ENCODE measurements at regions not wholly inside any gene's neighbourhood (a gene's known extent, or its start where the extent isn't known, plus 50 kb on each side); places are given as distances from the start of the nearest gene placed in this dataset.
"Not testable (repeated sequence)": the region's sequence is repeated elsewhere in the genome, so short reads cannot be mapped to it uniquely, and the experiment has no call there.

DNA sequence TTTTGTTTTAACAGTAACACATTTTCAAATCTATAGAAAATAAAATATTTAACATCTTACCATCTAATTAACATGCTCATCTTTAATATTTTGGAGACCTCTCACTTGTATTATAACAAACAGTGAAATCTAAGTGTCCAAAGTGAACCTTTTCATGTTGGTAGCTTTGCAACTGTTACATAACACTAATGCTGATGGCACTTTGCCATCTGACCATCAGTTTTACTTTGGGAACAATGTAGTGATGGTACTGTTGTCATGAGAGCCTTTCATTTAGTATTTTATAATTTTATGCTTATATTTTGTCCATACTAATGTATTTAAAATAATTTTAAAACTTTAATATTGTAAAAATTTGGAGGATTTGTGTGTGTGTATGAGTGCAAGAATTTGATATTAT is 1017.0 kb upstream of the KCND2 start:
- Histone ChIP-seq H3K27me3 (ENCODE audit: control insufficient read depth in 1 of 2, insufficient read depth in 2 of 2, low read length in 1 of 2) (no peaks in the 10 kb centered on the region), H3K9me3 (ENCODE audit: control insufficient read depth, low read length) (no peaks in the 10 kb centered on the region), H3K4me1 (ENCODE audit: control insufficient read depth in 1 of 2, insufficient read depth in 2 of 2, low read length in 2 of 2) (no peaks in the 10 kb centered on the region), H3K36me3 (ENCODE audit: control insufficient read depth in 1 of 2, insufficient read depth in 2 of 2, low read length in 1 of 2) (no peaks in the 10 kb centered on the region), H3K27ac (ENCODE audit: low read depth in 1 of 2, low read length in 2 of 2) (no peak overlapping the region), H3K4me3 (ENCODE audit: low read length in 2 of 2) (no peak overlapping the region)
- intact Hi-C loops (cut with DNase I), result no loop called here
- ATAC-seq (ENCODE audit: low FRiP score), result no peak
- DNase-seq, result no peak

- Histone ChIP-seq H3K27me3 (ENCODE audit: control insufficient read depth in 1 of 2, insufficient read depth in 2 of 2, low read length in 1 of 2) (no peaks in the 10 kb centered on the region), H3K4me1 (ENCODE audit: control insufficient read depth in 1 of 2, insufficient read depth in 2 of 2, low read length in 2 of 2) (no peaks in the 10 kb centered on the region), H3K27ac (ENCODE audit: low read depth in 1 of 2, low read length in 2 of 2) (no peak overlapping the region), H3K9me3 (ENCODE audit: control insufficient read depth, low read length) (no peaks in the 10 kb centered on the region), H3K4me3 (ENCODE audit: low read length in 2 of 2) (no peak overlapping the region), H3K36me3 (ENCODE audit: control insufficient read depth in 1 of 2, insufficient read depth in 2 of 2, low read length in 1 of 2) (no peaks in the 10 kb centered on the region)
- no peak for ATAC-seq (ENCODE audit: low FRiP score)
- intact Hi-C loops (cut with DNase I), result no loop called here
- 75 to 77% methylated on average over 3 of the region's 3 CpGs for WGBS, 2 donors
- no peak for DNase-seq
Measured at GRCh38 chr7:119256446-119257131, 1016.4 kb upstream of the KCND2 start.

DNA sequence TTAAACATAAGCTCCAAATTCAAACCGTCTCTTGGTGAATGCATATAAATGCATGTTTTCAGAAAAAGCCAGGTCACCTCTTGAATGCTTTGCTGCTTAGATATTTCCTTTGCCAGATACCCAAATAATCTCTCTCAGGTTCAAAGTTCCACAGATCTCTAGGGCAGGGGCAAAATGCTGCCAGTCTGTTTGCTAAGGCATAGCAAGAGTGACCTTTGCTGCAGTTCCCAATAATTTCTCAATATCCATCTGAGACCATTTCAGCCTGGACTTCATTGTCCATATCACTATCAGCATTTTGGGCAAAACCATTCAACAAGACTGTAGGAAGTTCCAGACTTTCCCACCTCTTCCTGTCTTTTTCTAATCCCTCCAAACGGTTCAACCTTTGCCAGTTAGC is 1006.2 kb upstream of the KCND2 start:
- H3K27me3 ChIP-seq (ENCODE audit: control insufficient read depth in 1 of 2, insufficient read depth in 2 of 2, low read length in 1 of 2); H3K9me3 ChIP-seq (ENCODE audit: control insufficient read depth, low read length); H3K27ac ChIP-seq (ENCODE audit: low read depth in 1 of 2, low read length in 2 of 2); intact Hi-C loops (cut with DNase I); H3K4me3 ChIP-seq (ENCODE audit: low read length in 2 of 2); ATAC-seq (ENCODE audit: low FRiP score); H3K36me3 ChIP-seq (ENCODE audit: control insufficient read depth in 1 of 2, insufficient read depth in 2 of 2, low read length in 1 of 2); H3K4me1 ChIP-seq (ENCODE audit: control insufficient read depth in 1 of 2, insufficient read depth in 2 of 2, low read length in 2 of 2); DNase-seq: not testable (repeated sequence)
- WGBS, 2 donors, result 50 to 52% methylated on average over 2 of the region's 2 CpGs

GRCh38 chr7:119270045-119270464 is 1002.9 kb upstream of the KCND2 start:
- no peak overlapping the region for H3K27ac ChIP-seq (ENCODE audit: low read depth in 1 of 2, low read length in 2 of 2)
- H3K27me3 ChIP-seq (ENCODE audit: control insufficient read depth in 1 of 2, insufficient read depth in 2 of 2, low read length in 1 of 2), result no peaks in the 10 kb centered on the region
- H3K4me3 ChIP-seq (ENCODE audit: low read length in 2 of 2), result no peak overlapping the region
- 15 to 17% methylated on average over 7 of the region's 7 CpGs for WGBS, 2 donors
- ATAC-seq (ENCODE audit: low FRiP score), result peak; percentile 63
- no peaks in the 10 kb centered on the region for H3K4me1 ChIP-seq (ENCODE audit: control insufficient read depth in 1 of 2, insufficient read depth in 2 of 2, low read length in 2 of 2)
- DNase-seq, result peak; percentile 48 to 69
- no peaks in the 10 kb centered on the region for H3K36me3 ChIP-seq (ENCODE audit: control insufficient read depth in 1 of 2, insufficient read depth in 2 of 2, low read length in 1 of 2)
- intact Hi-C loops (cut with DNase I), result loop anchor here in 1 of 2 donors (10.0 kb wide), 1 partner anchor 1285 kb away; no protein-coding TSS in a partner anchor
- H3K9me3 ChIP-seq (ENCODE audit: control insufficient read depth, low read length), result no peaks in the 10 kb centered on the region

DNA sequence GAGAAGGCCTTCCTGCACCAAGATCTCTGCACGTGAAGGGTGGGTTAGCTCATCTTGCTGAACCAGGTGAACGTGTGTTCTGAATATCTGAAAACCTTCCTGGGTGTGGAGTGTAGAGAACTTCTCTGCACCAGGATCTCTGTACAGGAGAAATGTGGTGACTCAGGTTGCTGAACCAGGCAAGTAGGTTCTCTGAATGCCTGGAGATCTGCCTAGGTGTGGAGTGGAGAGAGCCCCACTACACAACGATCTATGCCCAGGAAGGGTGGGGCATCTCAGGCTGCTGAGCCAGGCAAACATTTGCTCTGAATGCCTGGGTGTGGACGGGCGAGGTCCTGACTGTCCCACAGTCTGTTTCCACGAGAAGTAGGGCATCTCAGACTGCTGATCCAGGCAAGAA is 1002.3 kb upstream of the KCND2 start:
- intact Hi-C loops (cut with DNase I), result loop anchor here in 1 of 2 donors (10.0 kb wide), 1 partner anchor 1284 kb away; no protein-coding TSS in a partner anchor
- DNase-seq (no peak), ATAC-seq (ENCODE audit: low FRiP score) (peak; percentile 30)
- whole genome bisulfite sequencing, 2 donors, result 88 to 90% methylated on average over 6 of the region's 6 CpGs
- Histone ChIP-seq H3K4me1 (ENCODE audit: control insufficient read depth in 1 of 2, insufficient read depth in 2 of 2, low read length in 2 of 2) (no peaks in the 10 kb centered on the region), H3K4me3 (ENCODE audit: low read length in 2 of 2) (no peak overlapping the region), H3K36me3 (ENCODE audit: control insufficient read depth in 1 of 2, insufficient read depth in 2 of 2, low read length in 1 of 2) (no peaks in the 10 kb centered on the region), H3K27ac (ENCODE audit: low read depth in 1 of 2, low read length in 2 of 2) (no peak overlapping the region), H3K27me3 (ENCODE audit: control insufficient read depth in 1 of 2, insufficient read depth in 2 of 2, low read length in 1 of 2) (no peaks in the 10 kb centered on the region), H3K9me3 (ENCODE audit: control insufficient read depth, low read length) (no peaks in the 10 kb centered on the region)

GRCh38 chr7:119271147-119271779 is 1001.7 kb upstream of the KCND2 start:
- no peak for DNase-seq
- Histone ChIP-seq H3K4me3 (ENCODE audit: low read length in 2 of 2) (no peak overlapping the region), H3K9me3 (ENCODE audit: control insufficient read depth, low read length) (no peaks in the 10 kb centered on the region), H3K36me3 (ENCODE audit: control insufficient read depth in 1 of 2, insufficient read depth in 2 of 2, low read length in 1 of 2) (no peaks in the 10 kb centered on the region), H3K27ac (ENCODE audit: low read depth in 1 of 2, low read length in 2 of 2) (no peak overlapping the region), H3K27me3 (ENCODE audit: control insufficient read depth in 1 of 2, insufficient read depth in 2 of 2, low read length in 1 of 2) (no peaks in the 10 kb centered on the region), H3K4me1 (ENCODE audit: control insufficient read depth in 1 of 2, insufficient read depth in 2 of 2, low read length in 2 of 2) (no peaks in the 10 kb centered on the region)
- intact Hi-C loops (cut with DNase I), result loop anchor here in 1 of 2 donors (10.0 kb wide), 1 partner anchor 1284 kb away; no protein-coding TSS in a partner anchor
- 74% methylated on average over 9 of the region's 9 CpGs for WGBS, 2 donors
- ATAC-seq (ENCODE audit: low FRiP score), result peak; percentile 30

DNA sequence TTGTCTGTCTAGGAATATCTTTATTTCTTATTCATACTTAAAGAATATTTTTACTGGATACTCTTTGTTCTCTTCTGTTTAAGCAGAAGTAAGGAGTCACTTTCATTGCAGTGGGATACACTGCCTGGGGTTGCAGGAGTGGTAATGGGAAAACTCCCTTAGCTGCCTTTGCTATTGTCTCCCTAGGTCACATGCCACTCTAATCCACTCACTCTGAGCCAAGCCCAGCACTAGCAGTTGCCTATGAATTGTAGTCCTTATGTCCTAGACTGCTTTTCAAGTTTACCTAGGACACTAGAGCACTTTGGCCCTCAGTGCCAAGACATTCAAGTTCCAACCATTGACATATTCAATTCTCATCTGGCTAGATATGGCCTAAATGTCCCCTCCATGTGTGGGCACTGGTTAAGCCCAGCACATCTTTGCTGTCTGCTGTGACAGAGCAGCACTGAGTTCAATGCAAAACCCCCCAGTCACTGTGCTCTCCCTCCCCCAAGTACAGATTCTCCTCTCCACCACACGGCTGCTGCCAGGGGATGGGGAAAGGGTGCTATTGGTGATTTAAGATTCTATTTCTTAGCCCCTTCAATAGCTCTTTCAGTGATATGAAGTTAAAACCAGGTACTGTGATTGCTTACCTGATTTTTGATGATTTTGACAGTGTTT is 991.7 kb upstream of the KCND2 start:
- 54 to 60% methylated on average over 1 of the region's 1 CpG for WGBS, 2 donors
- no peaks in the 10 kb centered on the region for H3K36me3 ChIP-seq (ENCODE audit: control insufficient read depth in 1 of 2, insufficient read depth in 2 of 2, low read length in 1 of 2)
- intact Hi-C loops (cut with DNase I), result no loop called here
- no peaks in the 10 kb centered on the region for H3K4me1 ChIP-seq (ENCODE audit: control insufficient read depth in 1 of 2, insufficient read depth in 2 of 2, low read length in 2 of 2)
- no peaks in the 10 kb centered on the region for H3K27me3 ChIP-seq (ENCODE audit: control insufficient read depth in 1 of 2, insufficient read depth in 2 of 2, low read length in 1 of 2)
- no peak for DNase-seq
- H3K4me3 ChIP-seq (ENCODE audit: low read length in 2 of 2), result no peak overlapping the region
- peaks cover 3% of the 10 kb centered on the region for H3K9me3 ChIP-seq (ENCODE audit: control insufficient read depth, low read length)
- H3K27ac ChIP-seq (ENCODE audit: low read depth in 1 of 2, low read length in 2 of 2), result no peak overlapping the region
- ATAC-seq (ENCODE audit: low FRiP score), result no peak

DNA sequence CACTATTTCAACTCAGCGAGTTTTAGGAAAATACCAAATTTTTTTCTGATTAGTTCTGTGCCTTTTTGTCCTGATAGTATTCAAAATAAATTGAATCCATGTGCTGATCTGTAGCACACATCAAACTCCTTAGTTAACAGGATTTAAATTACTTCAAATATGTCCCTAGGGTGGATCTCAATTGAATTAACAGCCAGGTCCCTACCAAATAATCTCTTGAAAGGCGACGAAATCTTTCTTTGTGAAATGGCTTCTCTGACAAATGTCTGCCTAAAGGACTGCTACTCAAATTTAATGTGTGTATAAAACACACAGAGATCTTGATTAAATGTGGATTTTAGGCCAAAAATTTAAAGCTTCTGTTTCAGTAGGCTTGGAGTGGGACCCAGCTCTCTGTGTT is 989.6 kb upstream of the KCND2 start:
- Histone ChIP-seq H3K36me3 (ENCODE audit: control insufficient read depth in 1 of 2, insufficient read depth in 2 of 2, low read length in 1 of 2) (no peaks in the 10 kb centered on the region), H3K4me3 (ENCODE audit: low read length in 2 of 2) (no peak overlapping the region), H3K27ac (ENCODE audit: low read depth in 1 of 2, low read length in 2 of 2) (no peak overlapping the region), H3K9me3 (ENCODE audit: control insufficient read depth, low read length) (peaks cover 3% of the 10 kb centered on the region), H3K4me1 (ENCODE audit: control insufficient read depth in 1 of 2, insufficient read depth in 2 of 2, low read length in 2 of 2) (no peaks in the 10 kb centered on the region), H3K27me3 (ENCODE audit: control insufficient read depth in 1 of 2, insufficient read depth in 2 of 2, low read length in 1 of 2) (no peaks in the 10 kb centered on the region)
- ATAC-seq (ENCODE audit: low FRiP score) (no peak), DNase-seq (no peak)
- intact Hi-C loops (cut with DNase I), result no loop called here
- 64 to 80% methylated on average over 3 of the region's 3 CpGs for WGBS, 2 donors

- Histone ChIP-seq H3K9me3 (ENCODE audit: control insufficient read depth, low read length) (no peaks in the 10 kb centered on the region), H3K4me1 (ENCODE audit: control insufficient read depth in 1 of 2, insufficient read depth in 2 of 2, low read length in 2 of 2) (no peaks in the 10 kb centered on the region), H3K27ac (ENCODE audit: low read depth in 1 of 2, low read length in 2 of 2) (no peak overlapping the region), H3K4me3 (ENCODE audit: low read length in 2 of 2) (no peak overlapping the region), H3K27me3 (ENCODE audit: control insufficient read depth in 1 of 2, insufficient read depth in 2 of 2, low read length in 1 of 2) (no peaks in the 10 kb centered on the region), H3K36me3 (ENCODE audit: control insufficient read depth in 1 of 2, insufficient read depth in 2 of 2, low read length in 1 of 2) (no peaks in the 10 kb centered on the region)
- ATAC-seq (ENCODE audit: low FRiP score) (no peak), DNase-seq (no peak)
- intact Hi-C loops (cut with DNase I), result no loop called here
- 58 to 60% methylated on average over 1 of the region's 1 CpG for WGBS, 2 donors
Measured at GRCh38 chr7:119288416-119288815, 984.6 kb upstream of the KCND2 start.

Data from aorta (tissue), 5 donors.